Kidney (tissue), 10 donors: ENCODE measurements at regions not wholly inside any gene's neighbourhood (a gene's known extent, or its start where the extent isn't known, plus 50 kb on each side); places are given as distances from the start of the nearest gene placed in this dataset.
"Not testable (repeated sequence)": the region's sequence is repeated elsewhere in the genome, so short reads cannot be mapped to it uniquely, and the experiment has no call there.

Experiments used
- DNase-seq, 5 donors: peaks; one replicate each; pipeline ENCODE4 v3.0.0-alpha.2; 2013 to 2020
- FAIRE-seq: peaks from 2 replicates; lab custom pipeline; 2012; peaks lifted over from hg19 to GRCh38; lab: Jason Lieb, UNC
- H3K27ac ChIP-seq, 2 donors: one replicate each; pipeline ENCODE4 v1.7.0; 2013; ENCODE audit warnings: low read depth in 2 of 2, low read length in 2 of 2, inconsistent platforms in 1 of 2
- H3K27me3 ChIP-seq: one replicate; pipeline ENCODE4 v1.7.1; 2013; ENCODE audit warnings: low read length, inconsistent platforms; ENCODE audit not compliant: control insufficient read depth, insufficient read depth
- H3K36me3 ChIP-seq, 3 donors: one replicate each; pipeline versions ENCODE4 v1.7.0 to v1.7.1; 2013; ENCODE audit warnings: low read length in 3 of 3, control low read depth in 1 of 3, inconsistent platforms in 1 of 3; ENCODE audit not compliant: insufficient read depth in 3 of 3, control insufficient read depth in 2 of 3
- H3K4me1 ChIP-seq, 3 donors: one replicate each; pipeline versions ENCODE4 v1.7.0 to v1.7.1; 2013; ENCODE audit warnings: low read length in 3 of 3, inconsistent platforms in 1 of 3, low read depth in 1 of 3; ENCODE audit not compliant: control insufficient read depth in 2 of 3, insufficient read depth in 2 of 3
- H3K4me3 ChIP-seq, 3 donors: one replicate each; pipeline versions ENCODE4 v1.7.0 to v1.8.1; 2013; ENCODE audit warnings: low read length in 3 of 3, control low read depth in 1 of 3, inconsistent platforms in 1 of 3
- H3K9ac ChIP-seq, 3 donors: one replicate each; pipeline versions ENCODE4 v1.7.0 to v1.7.1; 2013; ENCODE audit warnings: low read length in 3 of 3, control low read depth in 1 of 3, inconsistent platforms in 1 of 3
- H3K9me3 ChIP-seq, 3 donors: one replicate each; pipeline versions ENCODE4 v1.7.0 to v1.7.1; 2013; ENCODE audit warnings: low read length in 3 of 3, control low read depth in 1 of 3, inconsistent platforms in 1 of 3; ENCODE audit not compliant: control insufficient read depth in 2 of 3, insufficient read depth in 1 of 3
- intact Hi-C: fragments of 100-400 bp; cut with DNase I; formaldehyde crosslinking; loops from one replicate; pipeline ENCODE4 v1.11.1; 2022
- donor health status: control.
- donor health status: control.
- donor health status: DM: yes; HTN: yes; CAD: no.
- donor health status: Normal renal cell carcinoma (clear cell type).

- H3K4me1 ChIP-seq, intact Hi-C loops, DNase-seq, H3K4me3 ChIP-seq, H3K27me3 ChIP-seq, FAIRE-seq, H3K9me3 ChIP-seq, H3K36me3 ChIP-seq, H3K27ac ChIP-seq, H3K9ac ChIP-seq: not testable (repeated sequence)
Measured at GRCh38 chr15:31708703-31709327, 321.5 kb upstream of the CHRNA7 start.

GRCh38 chr15:31709479-31709878, 320.8 kb upstream of the CHRNA7 start:
- H3K4me1 ChIP-seq, H3K27ac ChIP-seq, H3K36me3 ChIP-seq, H3K9ac ChIP-seq, H3K9me3 ChIP-seq, H3K4me3 ChIP-seq, DNase-seq, intact Hi-C loops, FAIRE-seq, H3K27me3 ChIP-seq: not testable (repeated sequence)

GRCh38 chr15:31710806-31711205, 319.5 kb upstream of the CHRNA7 start:
- H3K9me3 ChIP-seq, H3K27me3 ChIP-seq, H3K4me3 ChIP-seq, H3K27ac ChIP-seq, intact Hi-C loops, FAIRE-seq, H3K4me1 ChIP-seq, H3K36me3 ChIP-seq, DNase-seq, H3K9ac ChIP-seq: not testable (repeated sequence)

GRCh38 chr15:31715208-31715607, 315.1 kb upstream of the CHRNA7 start:
- DNase-seq, H3K4me3 ChIP-seq, H3K27ac ChIP-seq, H3K9ac ChIP-seq, H3K36me3 ChIP-seq, H3K9me3 ChIP-seq, FAIRE-seq, H3K27me3 ChIP-seq, H3K4me1 ChIP-seq, intact Hi-C loops: not testable (repeated sequence)

GRCh38 chr15:31718625-31719024, 311.7 kb upstream of the CHRNA7 start:
- H3K4me1 ChIP-seq, H3K36me3 ChIP-seq, H3K27ac ChIP-seq, H3K9me3 ChIP-seq, H3K4me3 ChIP-seq, intact Hi-C loops, DNase-seq, H3K27me3 ChIP-seq, FAIRE-seq, H3K9ac ChIP-seq: not testable (repeated sequence)

- H3K27me3 ChIP-seq, H3K4me3 ChIP-seq, H3K9me3 ChIP-seq, H3K27ac ChIP-seq, H3K9ac ChIP-seq, H3K36me3 ChIP-seq, intact Hi-C loops, H3K4me1 ChIP-seq, FAIRE-seq, DNase-seq: not testable (repeated sequence)
Measured at GRCh38 chr15:31719396-31720022, 310.8 kb upstream of the CHRNA7 start.

GRCh38 chr15:31723019-31723418, 307.3 kb upstream of the CHRNA7 start:
- FAIRE-seq, intact Hi-C loops, DNase-seq: not testable (repeated sequence)

GRCh38 chr15:31724903-31725302, 305.4 kb upstream of the CHRNA7 start:
- H3K27ac ChIP-seq, H3K9ac ChIP-seq, H3K4me1 ChIP-seq, H3K27me3 ChIP-seq, H3K4me3 ChIP-seq, FAIRE-seq, H3K9me3 ChIP-seq, DNase-seq, H3K36me3 ChIP-seq, intact Hi-C loops: not testable (repeated sequence)

More at GRCh38 chr15:31723019-31723418, 307.3 kb upstream of the CHRNA7 start:
- H3K27ac ChIP-seq, H3K4me3 ChIP-seq, H3K4me1 ChIP-seq, H3K27me3 ChIP-seq, H3K9me3 ChIP-seq, H3K36me3 ChIP-seq, H3K9ac ChIP-seq: not testable (repeated sequence)
